Body of pancreas (tissue), 4 donors: ENCODE measurements at regions not wholly inside any gene's neighbourhood (a gene's known extent, or its start where the extent isn't known, plus 50 kb on each side); places are given as distances from the start of the nearest gene placed in this dataset.

Experiments used
- CTCF ChIP-seq, 7 experiments: fragments of 450-650 bp in 4 of 7; fragments of 200-600 bp in 3 of 7; sonication (generic) in 3 of 7; IDR thresholded peaks; one replicate each; pipeline ENCODE4 v1.5.1; 2016 to 2019; ENCODE audit warnings: antibody characterized with exemption in 7 of 7
- POLR2A ChIP-seq, 3 donors: fragments of 450-650 bp; IDR thresholded peaks; one replicate each; pipeline ENCODE4 v1.6.1; 2016; ENCODE audit warnings: antibody characterized with exemption in 3 of 3, mild to moderate bottlenecking in 2 of 3

- no peak for TF ChIP-seq CTCF (IDR thresholded peaks at IDR 0.05)
- no peak for TF ChIP-seq POLR2A (IDR thresholded peaks at IDR 0.05)
These were observed 188.4 kb downstream of the PDGFRA start for GRCh38 chr4:54417476-54417875.
